Prostate gland (tissue), 2 donors: ENCODE measurements at regions not wholly inside any gene's neighbourhood (a gene's known extent, or its start where the extent isn't known, plus 50 kb on each side); places are given as distances from the start of the nearest gene placed in this dataset.

Experiments
- DNase-seq: peaks from one replicate; pipeline ENCODE4 v3.0.0-alpha.2; 2019; ENCODE audit warnings: low spot score
- H3K27ac ChIP-seq, 2 donors: fragments of 200-600 bp; sonication (generic); 2 replicates each; pipeline ENCODE4 v1.5.1; 2017 to 2019
- H3K27me3 ChIP-seq: fragments of 200-600 bp; sonication (generic); replicated peaks from 2 replicates; pipeline ENCODE4 v1.5.1; 2019; ENCODE audit not compliant: insufficient read depth
- H3K36me3 ChIP-seq, 2 donors: fragments of 200-600 bp; sonication (generic); 1 replicate in 1 of 2; 2 replicates in 1 of 2; pipeline versions ENCODE4 v1.5.1 to v1.8.1; 2017 to 2019
- H3K4me1 ChIP-seq: fragments of 200-600 bp; sonication (generic); replicated peaks from 2 replicates; pipeline ENCODE4 v1.5.1; 2019
- H3K4me3 ChIP-seq, 2 donors: fragments of 200-600 bp; sonication (generic); 2 replicates each; pipeline ENCODE4 v1.5.1; 2017 to 2019
- H3K9me3 ChIP-seq: fragments of 200-600 bp; sonication (generic); 2 replicates; pipeline ENCODE4 v1.5.1; 2017
- POLR2A ChIP-seq: fragments of 450-650 bp; IDR thresholded peaks from one replicate; pipeline ENCODE4 v1.6.1; 2016; ENCODE audit warnings: antibody characterized with exemption, mild to moderate bottlenecking
- POLR2AphosphoS5 ChIP-seq: sonication (generic); formaldehyde crosslinking; IDR thresholded peaks from one replicate; pipeline ENCODE4 v1.6.1; 2017; ENCODE audit warnings: antibody characterized with exemption
- WGBS: methylation state at CpG from one replicate; pipeline ENCODE4 v1.1.5; 2018; 5-methylcytosine and 5-hydroxymethylcytosine counted together
- intact Hi-C: fragments of 100-400 bp; cut with DNase I; formaldehyde crosslinking; loops from one replicate; pipeline ENCODE4 v1.14.2; 2022
- TF ChIP-seq, protein P1 (sequence below), 4 experiments: fragments of 200-600 bp in 2 of 4; fragments of 450-650 bp in 2 of 4; sonication (generic) in 2 of 4; IDR thresholded peaks; 1 replicate in 3 of 4; 2 replicates in 1 of 4; pipeline ENCODE4 v1.5.1; 2016 to 2019; ENCODE audit warnings: antibody characterized with exemption in 4 of 4, mild to moderate bottlenecking in 2 of 4, moderate library complexity in 2 of 4

DNA sequence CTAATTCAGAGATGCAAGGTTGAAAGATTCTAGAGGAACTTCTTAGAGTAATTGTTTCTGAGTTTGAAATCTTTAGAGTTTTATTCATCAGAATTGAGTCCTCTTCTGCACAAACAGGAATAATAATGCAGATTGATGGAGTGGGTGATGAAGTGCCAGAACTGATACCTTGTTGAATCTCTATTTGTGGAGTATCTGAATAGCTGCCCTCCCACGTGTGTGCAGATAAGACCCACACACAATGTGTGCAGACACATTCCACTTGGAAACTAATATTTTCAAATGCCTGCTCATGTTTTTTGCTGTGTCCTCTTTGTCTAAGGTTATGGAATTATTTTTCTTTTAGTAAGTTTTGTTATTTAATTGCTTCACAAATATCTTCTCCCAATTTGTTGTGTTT, 1167.8 kb upstream of the MAP3K7 start:
- Histone ChIP-seq H3K4me3 (no peak overlapping the region), H3K9me3 (no peaks in the 10 kb centered on the region), H3K27me3 (no peaks in the 10 kb centered on the region), H3K27ac (no peak overlapping the region), H3K4me1 (no peaks in the 10 kb centered on the region), H3K36me3 (no peaks in the 10 kb centered on the region)
- DNase-seq = no peak
- TF ChIP-seq, protein P1, sequence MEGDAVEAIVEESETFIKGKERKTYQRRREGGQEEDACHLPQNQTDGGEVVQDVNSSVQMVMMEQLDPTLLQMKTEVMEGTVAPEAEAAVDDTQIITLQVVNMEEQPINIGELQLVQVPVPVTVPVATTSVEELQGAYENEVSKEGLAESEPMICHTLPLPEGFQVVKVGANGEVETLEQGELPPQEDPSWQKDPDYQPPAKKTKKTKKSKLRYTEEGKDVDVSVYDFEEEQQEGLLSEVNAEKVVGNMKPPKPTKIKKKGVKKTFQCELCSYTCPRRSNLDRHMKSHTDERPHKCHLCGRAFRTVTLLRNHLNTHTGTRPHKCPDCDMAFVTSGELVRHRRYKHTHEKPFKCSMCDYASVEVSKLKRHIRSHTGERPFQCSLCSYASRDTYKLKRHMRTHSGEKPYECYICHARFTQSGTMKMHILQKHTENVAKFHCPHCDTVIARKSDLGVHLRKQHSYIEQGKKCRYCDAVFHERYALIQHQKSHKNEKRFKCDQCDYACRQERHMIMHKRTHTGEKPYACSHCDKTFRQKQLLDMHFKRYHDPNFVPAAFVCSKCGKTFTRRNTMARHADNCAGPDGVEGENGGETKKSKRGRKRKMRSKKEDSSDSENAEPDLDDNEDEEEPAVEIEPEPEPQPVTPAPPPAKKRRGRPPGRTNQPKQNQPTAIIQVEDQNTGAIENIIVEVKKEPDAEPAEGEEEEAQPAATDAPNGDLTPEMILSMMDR (IDR thresholded peaks at IDR 0.05) = no peak
- TF ChIP-seq POLR2A (no peak), POLR2AphosphoS5 (no peak)
- 73% methylated on average over 1 of the region's 1 CpG for WGBS
- intact Hi-C loops = no loop called here

- Histone ChIP-seq H3K4me1 (no peaks in the 10 kb centered on the region), H3K27ac (no peak overlapping the region), H3K9me3 (no peaks in the 10 kb centered on the region), H3K4me3 (no peak overlapping the region), H3K36me3 (no peaks in the 10 kb centered on the region), H3K27me3 (no peaks in the 10 kb centered on the region)
- TF ChIP-seq, protein P1 (IDR thresholded peaks at IDR 0.05) = no peak
- TF ChIP-seq POLR2AphosphoS5 = no peak
- TF ChIP-seq POLR2A = no peak
- DNase-seq = no peak
- WGBS = 58% methylated on average over 6 of the region's 6 CpGs
- intact Hi-C loops = no loop called here
Observed at GRCh38 chr6:91751526-91751925, 1164.7 kb upstream of the MAP3K7 start.

GRCh38 chr6:91744566-91744965, 1157.7 kb upstream of the MAP3K7 start:
- intact Hi-C loops = no loop called here
- Histone ChIP-seq H3K27me3 (no peaks in the 10 kb centered on the region), H3K4me1 (no peaks in the 10 kb centered on the region), H3K27ac (no peak overlapping the region), H3K36me3 (no peaks in the 10 kb centered on the region), H3K9me3 (no peaks in the 10 kb centered on the region), H3K4me3 (no peak overlapping the region)
- 29% methylated on average over 3 of the region's 3 CpGs for WGBS
- DNase-seq = no peak
- TF ChIP-seq POLR2AphosphoS5 (no peak), POLR2A (no peak)
- TF ChIP-seq, protein P1 (IDR thresholded peaks at IDR 0.05) = no peak

DNA sequence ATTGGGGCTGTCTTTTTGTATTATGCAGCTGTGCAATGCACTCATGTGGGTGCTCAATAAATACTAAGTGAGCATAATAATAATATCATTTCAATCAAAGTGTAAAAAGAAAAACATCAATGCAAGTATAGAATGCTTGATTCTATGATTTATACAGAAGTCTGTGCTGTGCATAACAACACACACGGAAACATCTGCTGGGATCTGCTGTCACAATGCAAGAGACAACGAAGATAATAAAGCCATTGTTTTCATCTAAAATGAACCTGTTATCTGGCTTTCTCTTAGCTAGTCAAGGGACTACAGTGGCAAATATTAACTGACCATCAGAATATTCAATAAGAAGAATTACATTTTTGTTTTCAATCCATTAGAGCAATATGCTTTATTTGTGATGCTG, 1156.9 kb upstream of the MAP3K7 start:
- WGBS = 69% methylated on average over 2 of the region's 2 CpGs
- intact Hi-C loops = no loop called here
- TF ChIP-seq, protein P1 (IDR thresholded peaks at IDR 0.05) = no peak
- TF ChIP-seq POLR2A (no peak), POLR2AphosphoS5 (no peak)

GRCh38 chr6:91731939-91732338, 1145.1 kb upstream of the MAP3K7 start:
- H3K4me3 ChIP-seq = no peak overlapping the region
- no peak overlapping the region for H3K27ac ChIP-seq
- TF ChIP-seq POLR2AphosphoS5 (no peak), POLR2A (no peak)
- TF ChIP-seq, protein P1 (IDR thresholded peaks at IDR 0.05) = no peak
- H3K36me3 ChIP-seq = no peaks in the 10 kb centered on the region
- DNase-seq = no peak
- intact Hi-C loops = no loop called here
- H3K4me1 ChIP-seq = no peaks in the 10 kb centered on the region
- H3K9me3 ChIP-seq = no peaks in the 10 kb centered on the region
- H3K27me3 ChIP-seq = no peaks in the 10 kb centered on the region

More for the DNA sequence above, 1156.9 kb upstream of the MAP3K7 start:
- H3K36me3 ChIP-seq = no peaks in the 10 kb centered on the region
- no peaks in the 10 kb centered on the region for H3K4me1 ChIP-seq
- no peak overlapping the region for H3K27ac ChIP-seq
- no peak overlapping the region for H3K4me3 ChIP-seq
- H3K27me3 ChIP-seq = no peaks in the 10 kb centered on the region
- no peak for DNase-seq
- H3K9me3 ChIP-seq = no peaks in the 10 kb centered on the region
